HG03025 (cell line): ENCODE measurements at regions not wholly inside any gene's neighbourhood (a gene's known extent, or its start where the extent isn't known, plus 50 kb on each side); places are given as distances from the start of the nearest gene placed in this dataset.

Experiments used
- ATAC-seq: cut with Tn5 transposase; IDR thresholded peaks from one replicate; pipeline ENCODE4 v1.9.1; 2021; ENCODE audit warnings: mild to moderate bottlenecking, moderate library complexity; ENCODE audit not compliant: unreplicated experiment, low FRiP score

GRCh38 chr13:40452038-40452666 lies 214.3 kb downstream of the FOXO1 start:
- ATAC-seq: no peak

- ATAC-seq: no peak
Observed at GRCh38 chr13:40452741-40453334, 213.6 kb downstream of the FOXO1 start.

- no peak for ATAC-seq
Observed at GRCh38 chr13:40453351-40454021, 213.0 kb downstream of the FOXO1 start.

GRCh38 chr13:40456397-40456953 lies 210.0 kb downstream of the FOXO1 start:
- ATAC-seq: no peak

- ATAC-seq: no peak
Observed at GRCh38 chr13:40456979-40457553, 209.4 kb downstream of the FOXO1 start.

GRCh38 chr13:40457929-40458719 lies 208.3 kb downstream of the FOXO1 start:
- no peak for ATAC-seq

GRCh38 chr13:40458720-40458990 lies 207.8 kb downstream of the FOXO1 start:
- no peak for ATAC-seq

- ATAC-seq: no peak
Observed at GRCh38 chr13:40460116-40460515, 206.3 kb downstream of the FOXO1 start.

GRCh38 chr13:40464337-40465014 lies 202.0 kb downstream of the FOXO1 start:
- ATAC-seq: no peak

GRCh38 chr13:40465015-40465390 lies 201.4 kb downstream of the FOXO1 start:
- no peak for ATAC-seq

- ATAC-seq: no peak
Observed at GRCh38 chr13:40466272-40466671, 200.2 kb downstream of the FOXO1 start.

GRCh38 chr13:40468227-40468838 lies 198.1 kb downstream of the FOXO1 start:
- ATAC-seq: no peak

- ATAC-seq: no peak
Observed at GRCh38 chr13:40469581-40470310, 196.7 kb downstream of the FOXO1 start.

- no peak for ATAC-seq
Observed at GRCh38 chr13:40470660-40471059, 195.8 kb downstream of the FOXO1 start.

GRCh38 chr13:40471076-40471475 lies 195.4 kb downstream of the FOXO1 start:
- no peak for ATAC-seq

GRCh38 chr13:40471911-40472310 lies 194.5 kb downstream of the FOXO1 start:
- no peak for ATAC-seq

GRCh38 chr13:40472427-40473220 lies 193.8 kb downstream of the FOXO1 start:
- no peak for ATAC-seq

- ATAC-seq: no peak
Observed at GRCh38 chr13:40475617-40476016, 190.8 kb downstream of the FOXO1 start.
